GM21576 (cell line): ENCODE measurements at regions not wholly inside any gene's neighbourhood (a gene's known extent, or its start where the extent isn't known, plus 50 kb on each side); places are given as distances from the start of the nearest gene placed in this dataset.

Experiments used
- ATAC-seq: cut with Tn5 transposase; IDR thresholded peaks from one replicate; pipeline ENCODE4 v1.9.1; 2021; ENCODE audit warnings: mild to moderate bottlenecking, moderate library complexity; ENCODE audit not compliant: unreplicated experiment

- no peak for ATAC-seq
Observed at GRCh38 chr3:66592016-66592761, 91.4 kb upstream of the LRIG1 start.

GRCh38 chr3:66592927-66593625 is 92.3 kb upstream of the LRIG1 start:
- no peak for ATAC-seq

GRCh38 chr3:66593978-66594377 is 93.2 kb upstream of the LRIG1 start:
- no peak for ATAC-seq

GRCh38 chr3:66597308-66597863 is 96.6 kb upstream of the LRIG1 start:
- no peak for ATAC-seq

- ATAC-seq = no peak
Observed at GRCh38 chr3:66598168-66598567, 97.3 kb upstream of the LRIG1 start.

GRCh38 chr3:66602237-66602636 is 101.4 kb upstream of the LRIG1 start:
- ATAC-seq = no peak

GRCh38 chr3:66602691-66603090 is 101.9 kb upstream of the LRIG1 start:
- ATAC-seq = no peak

- no peak for ATAC-seq
Observed at GRCh38 chr3:66603151-66603611, 102.4 kb upstream of the LRIG1 start.

- no peak for ATAC-seq
Observed at GRCh38 chr3:66604481-66604880, 103.7 kb upstream of the LRIG1 start.

- ATAC-seq = no peak
Observed at GRCh38 chr3:66606126-66606525, 105.3 kb upstream of the LRIG1 start.

- no peak for ATAC-seq
Observed at GRCh38 chr3:66606868-66607267, 106.0 kb upstream of the LRIG1 start.

- ATAC-seq = no peak
Observed at GRCh38 chr3:66609660-66610561, 109.1 kb upstream of the LRIG1 start.

- ATAC-seq = no peak
Observed at GRCh38 chr3:66610562-66610909, 109.7 kb upstream of the LRIG1 start.

GRCh38 chr3:66615643-66616301 is 115.0 kb upstream of the LRIG1 start:
- ATAC-seq = no peak

- ATAC-seq = no peak
Observed at GRCh38 chr3:66617351-66617750, 116.5 kb upstream of the LRIG1 start.

GRCh38 chr3:66618066-66618465 is 117.2 kb upstream of the LRIG1 start:
- ATAC-seq = no peak

- no peak for ATAC-seq
Observed at GRCh38 chr3:66620296-66620695, 119.5 kb upstream of the LRIG1 start.

GRCh38 chr3:66622756-66623457 is 122.1 kb upstream of the LRIG1 start:
- no peak for ATAC-seq

GRCh38 chr3:66625505-66626216 is 124.8 kb upstream of the LRIG1 start:
- ATAC-seq = no peak
